GM12864 (cell line): ENCODE measurements at regions not wholly inside any gene's neighbourhood (a gene's known extent, or its start where the extent isn't known, plus 50 kb on each side); places are given as distances from the start of the nearest gene placed in this dataset.

Experiments used
- DNase-seq: peaks from one replicate; pipeline ENCODE4 v3.0.0-alpha.2; 2011; ENCODE audit warnings: low read depth
- H3K4me3 ChIP-seq: 2 replicates; pipeline ENCODE4 v1.5.1; 2011; ENCODE audit warnings: mild to moderate bottlenecking, low read depth, low read length, control low read depth
- CTCF ChIP-seq: IDR thresholded peaks from 2 replicates; pipeline ENCODE4 v1.5.1; 2011; ENCODE audit warnings: low read depth, mild to moderate bottlenecking, moderate library complexity, low read length, control low read depth, inconsistent platforms; ENCODE audit errors: missing control alignments

GRCh38 chr13:82323101-82323500, 1559.2 kb downstream of the SLITRK1 start:
- TF ChIP-seq CTCF = no peak
- H3K4me3 ChIP-seq = no peak overlapping the region
- DNase-seq = no peak

- TF ChIP-seq CTCF = no peak
- no peak for DNase-seq
- no peak overlapping the region for H3K4me3 ChIP-seq
These were observed 1576.7 kb downstream of the SLITRK1 start for GRCh38 chr13:82305588-82305987.

GRCh38 chr13:82298106-82298505, 1584.2 kb downstream of the SLITRK1 start:
- no peak for TF ChIP-seq CTCF
- no peak for DNase-seq
- no peak overlapping the region for H3K4me3 ChIP-seq

GRCh38 chr13:82294226-82294625, 1588.0 kb downstream of the SLITRK1 start:
- TF ChIP-seq CTCF = no peak

GRCh38 chr13:82292334-82292733, 1589.9 kb downstream of the SLITRK1 start:
- DNase-seq = no peak
- no peak overlapping the region for H3K4me3 ChIP-seq
- TF ChIP-seq CTCF = no peak

More at GRCh38 chr13:82294226-82294625, 1588.0 kb downstream of the SLITRK1 start:
- no peak overlapping the region for H3K4me3 ChIP-seq
- no peak for DNase-seq

GRCh38 chr13:82291852-82292251, 1590.4 kb downstream of the SLITRK1 start:
- no peak for TF ChIP-seq CTCF
- no peak for DNase-seq

GRCh38 chr13:82275644-82276043, 1606.6 kb downstream of the SLITRK1 start:
- no peak overlapping the region for H3K4me3 ChIP-seq
- no peak for TF ChIP-seq CTCF
- no peak for DNase-seq

More at GRCh38 chr13:82291852-82292251, 1590.4 kb downstream of the SLITRK1 start:
- no peak overlapping the region for H3K4me3 ChIP-seq
